ENCODE measurements at regions not wholly inside any gene's neighbourhood (a gene's known extent, or its start where the extent isn't known, plus 50 kb on each side); places are given as distances from the start of the nearest gene placed in this dataset.

DNA sequence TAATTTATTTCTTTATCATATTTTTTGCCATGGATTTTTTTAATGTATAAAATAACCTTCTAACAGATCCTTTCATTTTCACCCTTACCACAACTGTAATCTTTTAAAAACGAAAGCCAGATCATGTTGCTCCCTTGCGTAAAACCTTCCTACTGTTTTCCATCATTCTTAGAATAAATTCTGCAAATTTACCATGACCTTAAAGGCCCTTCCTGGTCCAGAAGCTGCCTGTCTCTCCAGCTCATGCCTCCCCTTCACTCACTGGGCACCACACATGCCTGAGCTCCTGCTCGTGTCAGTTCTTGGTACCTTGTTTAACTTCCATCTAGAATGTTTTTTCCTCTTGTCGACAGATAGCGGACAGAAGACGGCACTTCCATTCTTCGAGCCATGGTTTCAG lies 245.0 kb upstream of the CDH5 start:
- TF ChIP-seq, protein P1, sequence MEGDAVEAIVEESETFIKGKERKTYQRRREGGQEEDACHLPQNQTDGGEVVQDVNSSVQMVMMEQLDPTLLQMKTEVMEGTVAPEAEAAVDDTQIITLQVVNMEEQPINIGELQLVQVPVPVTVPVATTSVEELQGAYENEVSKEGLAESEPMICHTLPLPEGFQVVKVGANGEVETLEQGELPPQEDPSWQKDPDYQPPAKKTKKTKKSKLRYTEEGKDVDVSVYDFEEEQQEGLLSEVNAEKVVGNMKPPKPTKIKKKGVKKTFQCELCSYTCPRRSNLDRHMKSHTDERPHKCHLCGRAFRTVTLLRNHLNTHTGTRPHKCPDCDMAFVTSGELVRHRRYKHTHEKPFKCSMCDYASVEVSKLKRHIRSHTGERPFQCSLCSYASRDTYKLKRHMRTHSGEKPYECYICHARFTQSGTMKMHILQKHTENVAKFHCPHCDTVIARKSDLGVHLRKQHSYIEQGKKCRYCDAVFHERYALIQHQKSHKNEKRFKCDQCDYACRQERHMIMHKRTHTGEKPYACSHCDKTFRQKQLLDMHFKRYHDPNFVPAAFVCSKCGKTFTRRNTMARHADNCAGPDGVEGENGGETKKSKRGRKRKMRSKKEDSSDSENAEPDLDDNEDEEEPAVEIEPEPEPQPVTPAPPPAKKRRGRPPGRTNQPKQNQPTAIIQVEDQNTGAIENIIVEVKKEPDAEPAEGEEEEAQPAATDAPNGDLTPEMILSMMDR (IDR thresholded peaks at IDR 0.05): no peak
- TF ChIP-seq EZH2 (IDR thresholded peaks at IDR 0.05; ENCODE audit: borderline replicate concordance, insufficient read depth, low read depth, low read length, poor library complexity, severe bottlenecking): no peak
